Ascending aorta (tissue), 2 donors: ENCODE measurements at regions not wholly inside any gene's neighbourhood (a gene's known extent, or its start where the extent isn't known, plus 50 kb on each side); places are given as distances from the start of the nearest gene placed in this dataset.
"Not testable (repeated sequence)": the region's sequence is repeated elsewhere in the genome, so short reads cannot be mapped to it uniquely, and the experiment has no call there.

ENCODE experiments used
- DNase-seq, 2 donors: peaks; one replicate each; pipeline ENCODE4 v3.0.0-alpha.2; 2019; ENCODE audit warnings: low spot score in 2 of 2
- H3K27ac ChIP-seq, 2 donors: fragments of 200-600 bp; sonication (generic); one replicate each; pipeline ENCODE4 v1.5.1; 2016 to 2017; ENCODE audit warnings: mild to moderate bottlenecking in 1 of 2
- H3K27me3 ChIP-seq: fragments of 200-600 bp; sonication (generic); one replicate; pipeline ENCODE4 v1.5.1; 2017
- H3K36me3 ChIP-seq, 2 donors: fragments of 200-600 bp; sonication (generic); one replicate each; pipeline ENCODE4 v1.5.1; 2016
- H3K4me1 ChIP-seq, 2 donors: fragments of 200-600 bp; sonication (generic); one replicate each; pipeline ENCODE4 v1.5.1; 2016 to 2017; ENCODE audit warnings: mild to moderate bottlenecking in 1 of 2
- H3K4me3 ChIP-seq, 2 donors: fragments of 200-600 bp; sonication (generic); one replicate each; pipeline ENCODE4 v1.5.1; 2016 to 2017; ENCODE audit warnings: mild to moderate bottlenecking in 1 of 2
- H3K9me3 ChIP-seq, 2 donors: fragments of 200-600 bp; sonication (generic); one replicate each; pipeline ENCODE4 v1.5.1; 2016
- CTCF ChIP-seq, 3 experiments: fragments of 200-600 bp in 2 of 3; fragments of 450-650 bp in 1 of 3; sonication (generic) in 2 of 3; IDR thresholded peaks; one replicate each; pipeline ENCODE4 v1.5.1; 2016 to 2019; ENCODE audit warnings: antibody characterized with exemption in 3 of 3, mild to moderate bottlenecking in 1 of 3, moderate library complexity in 1 of 3
- intact Hi-C: fragments of 100-400 bp; cut with DNase I; formaldehyde crosslinking; loops from one replicate; pipeline ENCODE4 v1.15.1; 2023

- Histone ChIP-seq H3K27me3 (no peaks in the 10 kb centered on the region), H3K4me1 (no peaks in the 10 kb centered on the region), H3K9me3 (no peaks in the 10 kb centered on the region), H3K4me3 (no peak overlapping the region), H3K36me3 (no peaks in the 10 kb centered on the region), H3K27ac (no peak overlapping the region)
- no peak for TF ChIP-seq CTCF (IDR thresholded peaks at IDR 0.05)
- intact Hi-C loops = no loop called here
- no peak for DNase-seq
Observed at GRCh38 chr20:40949346-40949745, 79.3 kb upstream of the TOP1 start.

- no peak for DNase-seq
- no peaks in the 10 kb centered on the region for H3K9me3 ChIP-seq
- H3K36me3 ChIP-seq = no peaks in the 10 kb centered on the region
- no peak overlapping the region for H3K27ac ChIP-seq
- TF ChIP-seq CTCF (IDR thresholded peaks at IDR 0.05) = no peak
- H3K27me3 ChIP-seq = no peaks in the 10 kb centered on the region
- no peak overlapping the region for H3K4me3 ChIP-seq
- H3K4me1 ChIP-seq = no peaks in the 10 kb centered on the region
- intact Hi-C loops = no loop called here
Observed at GRCh38 chr20:40952136-40952535, 76.5 kb upstream of the TOP1 start.

- no peak for TF ChIP-seq CTCF (IDR thresholded peaks at IDR 0.05)
- intact Hi-C loops = no loop called here
- Histone ChIP-seq H3K27me3 (no peaks in the 10 kb centered on the region), H3K4me3 (no peak overlapping the region), H3K9me3 (no peaks in the 10 kb centered on the region), H3K36me3 (no peaks in the 10 kb centered on the region), H3K4me1 (no peaks in the 10 kb centered on the region), H3K27ac (no peak overlapping the region)
- no peak for DNase-seq
Observed at GRCh38 chr20:40953416-40953815, 75.2 kb upstream of the TOP1 start.

- Histone ChIP-seq H3K4me3 (no peak overlapping the region), H3K9me3 (no peaks in the 10 kb centered on the region), H3K27me3 (no peaks in the 10 kb centered on the region), H3K36me3 (no peaks in the 10 kb centered on the region), H3K4me1 (no peaks in the 10 kb centered on the region), H3K27ac (no peak overlapping the region)
- intact Hi-C loops = no loop called here
- DNase-seq = no peak
- no peak for TF ChIP-seq CTCF (IDR thresholded peaks at IDR 0.05)
Observed at GRCh38 chr20:40953856-40954255, 74.8 kb upstream of the TOP1 start.

- DNase-seq = peak in 1 of 2 donors; percentile 28
- TF ChIP-seq CTCF (IDR thresholded peaks at IDR 0.05) = no peak
- H3K9me3 ChIP-seq = no peaks in the 10 kb centered on the region
- no peaks in the 10 kb centered on the region for H3K27me3 ChIP-seq
- no peaks in the 10 kb centered on the region for H3K36me3 ChIP-seq
- no peaks in the 10 kb centered on the region for H3K4me1 ChIP-seq
- no peak overlapping the region for H3K27ac ChIP-seq
- H3K4me3 ChIP-seq = no peak overlapping the region
- intact Hi-C loops = no loop called here
Observed at GRCh38 chr20:40954521-40955165, 74.0 kb upstream of the TOP1 start.

- Histone ChIP-seq H3K9me3 (no peaks in the 10 kb centered on the region), H3K4me3 (no peak overlapping the region), H3K36me3 (no peaks in the 10 kb centered on the region), H3K27ac (no peak overlapping the region), H3K27me3 (no peaks in the 10 kb centered on the region), H3K4me1 (no peaks in the 10 kb centered on the region)
- no peak for DNase-seq
- intact Hi-C loops = no loop called here
- no peak for TF ChIP-seq CTCF (IDR thresholded peaks at IDR 0.05)
Observed at GRCh38 chr20:40955326-40955725, 73.3 kb upstream of the TOP1 start.

- intact Hi-C loops, DNase-seq, H3K36me3 ChIP-seq, H3K4me1 ChIP-seq, H3K27ac ChIP-seq, H3K9me3 ChIP-seq, H3K4me3 ChIP-seq, H3K27me3 ChIP-seq: not testable (repeated sequence)
Observed at GRCh38 chr20:40955826-40956225, 72.8 kb upstream of the TOP1 start.
